ENCODE measurements at regions not wholly inside any gene's neighbourhood (a gene's known extent, or its start where the extent isn't known, plus 50 kb on each side); places are given as distances from the start of the nearest gene placed in this dataset.
"Not testable (repeated sequence)": the region's sequence is repeated elsewhere in the genome, so short reads cannot be mapped to it uniquely, and the experiment has no call there.

DNA sequence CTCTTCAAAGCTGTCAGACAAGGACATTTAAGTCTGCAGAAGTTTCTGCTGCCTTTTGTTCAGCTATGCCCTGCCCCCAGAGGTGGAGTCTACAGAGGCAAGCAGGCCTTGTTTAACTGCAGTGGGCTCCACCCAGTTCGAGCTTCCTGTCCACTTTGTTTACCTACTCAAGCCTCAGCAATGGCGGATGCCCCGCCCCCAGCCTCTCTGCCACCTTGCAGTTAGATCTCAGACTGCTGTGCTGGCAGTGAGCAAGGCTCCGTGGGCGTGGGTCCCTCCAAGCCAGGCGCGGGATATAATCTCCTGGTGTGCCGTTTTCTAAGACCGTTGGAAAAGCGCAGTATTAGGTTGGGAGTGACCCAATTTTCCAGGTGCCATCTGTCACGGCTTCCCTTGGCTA lies 144.5 kb upstream of the GOT2 start:
- H3K27ac ChIP-seq (ENCODE audit: low read depth); DNase-seq (ENCODE audit: low spot score); ATAC-seq; H3K27me3 Mint-ChIP-seq (ENCODE audit: insufficient read depth, low read depth, poor library complexity); H3K4me1 Mint-ChIP-seq; H3F3A ChIP-seq (replicated peaks; ENCODE audit: low read depth); H4K20me1 ChIP-seq (replicated peaks; ENCODE audit: insufficient read depth); H3K4me3 Mint-ChIP-seq; H3K27me3 ChIP-seq (ENCODE audit: insufficient read depth); H2AFZ ChIP-seq; H3K4me2 ChIP-seq; H3K36me3 ChIP-seq (ENCODE audit: insufficient read depth); H3K4me1 ChIP-seq (ENCODE audit: insufficient read depth); H3K4me3 ChIP-seq; H3K9me2 ChIP-seq (ENCODE audit: insufficient read depth); H3K27ac Mint-ChIP-seq; H3K79me2 ChIP-seq (replicated peaks; ENCODE audit: insufficient read depth): not testable (repeated sequence)
- peaks cover 53% of the 10 kb centered on the region for H3K9me3 Mint-ChIP-seq
- peaks cover 48% of the 10 kb centered on the region for H3K36me3 Mint-ChIP-seq (ENCODE audit: low read depth)

DNA sequence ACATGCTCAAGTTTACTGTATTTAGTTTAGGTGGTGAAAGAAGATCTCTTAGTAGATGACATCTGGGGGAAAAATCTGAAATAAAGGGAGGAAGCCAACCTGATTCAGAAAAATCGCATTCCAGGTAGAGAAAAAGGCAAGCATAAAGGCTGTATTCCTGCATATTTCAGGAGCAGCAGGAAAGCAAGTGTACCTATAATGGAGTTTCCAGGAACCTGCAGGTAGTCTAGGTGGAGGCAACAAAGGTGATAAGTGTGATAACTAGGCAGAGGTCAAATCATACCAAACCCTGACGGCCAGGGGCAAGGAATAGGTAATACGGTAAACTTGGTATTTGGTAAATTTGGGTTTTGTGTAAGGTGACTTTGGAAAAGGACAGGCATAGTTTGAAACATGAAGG lies 132.8 kb upstream of the GOT2 start:
- Histone ChIP-seq H3K27ac (ENCODE audit: low read depth) (no peak overlapping the region), H3K36me3 (ENCODE audit: insufficient read depth) (no peaks in the 10 kb centered on the region), H3K4me2 (no peak overlapping the region), H3K9me2 (ENCODE audit: insufficient read depth) (no peaks in the 10 kb centered on the region; the same call in 1 of the 2 replicates), H3K27me3 (ENCODE audit: insufficient read depth) (no peaks in the 10 kb centered on the region), H4K20me1 (replicated peaks; ENCODE audit: insufficient read depth) (no peaks in the 10 kb centered on the region), H3K4me1 (ENCODE audit: insufficient read depth) (peaks cover 14% of the 10 kb centered on the region), H3K4me3 (no peak overlapping the region), H3K79me2 (replicated peaks; ENCODE audit: insufficient read depth) (no peaks in the 10 kb centered on the region), H3F3A (replicated peaks; ENCODE audit: low read depth) (no peaks in the 10 kb centered on the region; the same call in 1 of the 2 replicates), H2AFZ (no peak overlapping the region)
- Mint-ChIP-seq H3K27ac (no peak overlapping the region), H3K4me3 (no peak overlapping the region), H3K36me3 (ENCODE audit: low read depth) (peaks cover 4% of the 10 kb centered on the region; the same call in 1 of the 3 replicates), H3K4me1 (peaks cover 21% of the 10 kb centered on the region), H3K9me3 (no peaks in the 10 kb centered on the region; the same call in 2 of the 3 replicates), H3K27me3 (ENCODE audit: insufficient read depth, low read depth, poor library complexity) (peaks cover 1% of the 10 kb centered on the region)
- no peak for TF ChIP-seq ZNF114 (CRISPR knock-in tag; IDR thresholded peaks at IDR 0.05)
- DNase-seq (ENCODE audit: low spot score) (no peak), ATAC-seq (no peak)

DNA sequence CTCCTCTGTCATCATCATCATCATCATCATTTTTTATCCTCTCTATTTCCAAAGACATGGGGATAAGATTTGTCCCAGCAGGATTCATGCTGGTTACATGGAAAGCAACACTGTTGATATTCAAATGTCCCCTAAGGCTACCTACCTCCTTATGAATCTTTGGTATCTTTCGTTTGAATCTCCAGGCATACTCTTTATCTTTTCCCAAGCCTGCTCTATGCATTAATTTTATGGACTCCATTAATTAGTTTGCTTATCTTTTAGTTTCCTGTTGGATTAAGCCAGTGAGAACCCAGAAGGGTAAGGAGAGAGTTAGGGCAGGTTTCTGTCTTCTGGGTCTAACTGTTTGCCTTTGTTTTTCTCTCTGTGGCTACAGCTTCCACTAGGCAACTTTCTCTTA lies 129.6 kb upstream of the GOT2 start:
- Histone ChIP-seq H3K4me2 (no peak overlapping the region), H3K4me1 (ENCODE audit: insufficient read depth) (peaks cover 20% of the 10 kb centered on the region), H3K36me3 (ENCODE audit: insufficient read depth) (no peaks in the 10 kb centered on the region), H2AFZ (no peak overlapping the region), H3K27ac (ENCODE audit: low read depth) (0 out of 2 replicates have a peak overlapping the region, but pooled peaks have one; percentile 70), H3K79me2 (replicated peaks; ENCODE audit: insufficient read depth) (no peaks in the 10 kb centered on the region), H3K27me3 (ENCODE audit: insufficient read depth) (no peaks in the 10 kb centered on the region), H3F3A (replicated peaks; ENCODE audit: low read depth) (no peaks in the 10 kb centered on the region; the same call in 1 of the 2 replicates), H3K4me3 (no peak overlapping the region), H4K20me1 (replicated peaks; ENCODE audit: insufficient read depth) (no peaks in the 10 kb centered on the region), H3K9me2 (ENCODE audit: insufficient read depth) (no peaks in the 10 kb centered on the region; the same call in 1 of the 2 replicates)
- peaks cover 29% of the 10 kb centered on the region for H3K4me1 Mint-ChIP-seq
- peaks cover 6% of the 10 kb centered on the region; the same call in 1 of the 3 replicates for H3K36me3 Mint-ChIP-seq (ENCODE audit: low read depth)
- H3K4me3 Mint-ChIP-seq = no peak overlapping the region
- H3K27me3 Mint-ChIP-seq (ENCODE audit: insufficient read depth, low read depth, poor library complexity) = peaks cover 2% of the 10 kb centered on the region
- H3K27ac Mint-ChIP-seq = peak overlapping the region; percentile 69; the same call in 1 of the 2 replicates
- ATAC-seq (no peak), DNase-seq (ENCODE audit: low spot score) (no peak)
- H3K9me3 Mint-ChIP-seq = no peaks in the 10 kb centered on the region; the same call in 1 of the 3 replicates
- TF ChIP-seq EZH2 (IDR thresholded peaks at IDR 0.05; ENCODE audit: low read depth, unreplicated experiment) (no peak), ZNF331 (CRISPR knock-in tag; IDR thresholded peaks at IDR 0.05; ENCODE audit: low read depth) (no peak)
- TF ChIP-seq, protein P1, sequence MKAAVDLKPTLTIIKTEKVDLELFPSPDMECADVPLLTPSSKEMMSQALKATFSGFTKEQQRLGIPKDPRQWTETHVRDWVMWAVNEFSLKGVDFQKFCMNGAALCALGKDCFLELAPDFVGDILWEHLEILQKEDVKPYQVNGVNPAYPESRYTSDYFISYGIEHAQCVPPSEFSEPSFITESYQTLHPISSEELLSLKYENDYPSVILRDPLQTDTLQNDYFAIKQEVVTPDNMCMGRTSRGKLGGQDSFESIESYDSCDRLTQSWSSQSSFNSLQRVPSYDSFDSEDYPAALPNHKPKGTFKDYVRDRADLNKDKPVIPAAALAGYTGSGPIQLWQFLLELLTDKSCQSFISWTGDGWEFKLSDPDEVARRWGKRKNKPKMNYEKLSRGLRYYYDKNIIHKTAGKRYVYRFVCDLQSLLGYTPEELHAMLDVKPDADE (IDR thresholded peaks at IDR 0.05) = no peak
